HuH-7 (cell line): ENCODE measurements at regions not wholly inside any gene's neighbourhood (a gene's known extent, or its start where the extent isn't known, plus 50 kb on each side); places are given as distances from the start of the nearest gene placed in this dataset.

Experiments used
- DNase-seq: peaks from one replicate; pipeline ENCODE4 v3.0.0; 2011; ENCODE audit warnings: low spot score

GRCh38 chr5:167233507-167234220, 1057.8 kb upstream of the WWC1 start:
- DNase-seq = no peak

- DNase-seq = no peak
Measured at GRCh38 chr5:167241436-167242067, 1049.9 kb upstream of the WWC1 start.

DNA sequence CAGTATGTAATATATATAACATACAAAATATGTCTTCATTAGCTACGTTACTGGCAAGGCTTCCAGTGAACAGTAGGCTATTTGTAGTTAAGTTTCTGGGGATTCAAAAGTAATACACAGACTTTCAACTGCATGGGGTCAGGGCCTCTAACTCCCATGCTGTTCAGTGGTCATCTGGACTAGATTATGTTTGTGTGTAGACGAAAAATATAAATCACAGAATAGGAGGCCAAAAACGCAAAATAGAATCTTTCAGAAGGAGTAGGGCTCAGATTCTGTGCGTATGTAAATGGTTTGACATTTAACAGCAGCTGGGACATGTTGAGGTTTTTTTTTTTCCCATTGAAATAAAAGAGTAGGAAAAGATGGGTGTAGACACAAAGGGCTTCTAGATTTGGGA, 1048.7 kb upstream of the WWC1 start:
- DNase-seq = no peak

- no peak for DNase-seq
Measured at GRCh38 chr5:167243463-167243862, 1048.0 kb upstream of the WWC1 start.

DNA sequence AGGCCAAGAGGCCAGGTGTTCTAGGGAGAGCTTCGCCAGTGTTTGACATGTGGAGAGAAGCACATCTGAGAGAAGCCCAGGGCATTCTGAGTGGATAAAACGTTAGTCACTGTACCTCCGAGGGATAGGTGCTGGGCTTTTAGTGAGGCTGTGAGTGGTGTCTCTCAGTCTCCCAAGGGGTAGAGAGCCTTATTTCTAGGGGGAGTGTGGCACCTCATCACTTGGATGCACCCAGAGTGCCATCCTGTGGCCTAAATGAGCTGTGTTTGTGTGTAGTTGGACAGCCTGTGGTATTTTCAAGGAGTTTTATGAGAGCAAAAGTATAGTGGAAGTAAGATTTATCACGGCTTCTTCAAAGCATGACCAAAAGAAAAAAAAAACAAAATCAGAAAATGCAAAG, 1046.9 kb upstream of the WWC1 start:
- peak; percentile 6 for DNase-seq

DNA sequence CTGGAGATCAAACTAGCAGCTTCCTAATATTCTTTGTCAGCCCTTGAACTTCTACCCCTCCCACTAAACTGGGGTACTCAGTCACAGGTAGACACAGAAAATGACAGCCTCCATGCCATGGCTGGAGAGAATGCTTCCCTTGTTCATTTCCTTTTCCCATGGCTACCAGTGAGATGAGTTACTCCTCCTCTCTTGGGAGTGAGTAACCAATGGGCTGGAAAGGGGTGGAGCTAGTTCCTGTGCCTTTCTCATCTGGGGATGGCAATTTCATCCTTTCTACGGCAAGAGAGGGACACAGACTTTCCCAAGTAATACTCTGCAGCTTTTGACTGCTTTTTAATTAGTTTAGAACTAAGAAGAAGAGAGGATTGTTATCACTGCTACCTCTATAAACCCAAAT, 1045.6 kb upstream of the WWC1 start:
- no peak for DNase-seq

GRCh38 chr5:167247816-167248215, 1043.6 kb upstream of the WWC1 start:
- DNase-seq = no peak

DNA sequence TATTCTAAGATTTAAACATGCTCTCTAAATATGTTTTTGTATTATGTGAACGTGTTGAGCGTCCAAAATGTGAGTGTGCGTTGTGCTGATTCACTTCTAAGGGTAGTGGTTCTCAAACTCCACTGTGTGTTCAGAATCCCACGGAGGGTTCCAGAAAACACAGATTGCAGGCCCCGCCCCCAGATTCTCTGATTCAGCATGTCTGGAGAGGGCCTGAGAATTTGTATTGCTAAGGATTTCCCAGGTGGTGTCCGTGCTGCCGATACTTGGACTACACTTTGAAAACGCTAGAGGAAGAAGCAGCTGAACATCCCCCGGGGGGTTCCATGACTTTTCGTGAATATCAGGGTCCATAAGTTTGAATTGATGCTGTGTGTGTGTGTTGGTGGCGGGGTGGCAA, 1043.2 kb upstream of the WWC1 start:
- DNase-seq = no peak

DNA sequence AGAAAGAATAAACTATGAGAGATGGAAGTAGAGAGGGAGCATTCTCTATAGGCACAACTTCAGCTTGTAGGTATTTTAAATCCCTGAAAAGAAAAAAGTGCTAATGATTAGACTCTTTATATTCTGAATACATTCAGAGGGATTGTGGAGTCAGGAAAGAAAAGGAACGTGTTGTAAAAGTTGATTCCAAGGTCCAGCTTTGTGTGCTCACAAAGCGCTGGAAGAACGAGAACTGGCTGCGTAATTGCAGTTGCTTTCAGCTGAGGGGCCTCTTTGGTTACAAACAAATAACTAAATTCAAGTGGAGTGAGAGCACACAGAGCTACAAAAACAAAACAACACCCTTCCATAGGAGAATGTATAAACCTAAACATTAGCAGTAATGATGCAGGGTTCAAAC, 1040.4 kb upstream of the WWC1 start:
- no peak for DNase-seq

DNA sequence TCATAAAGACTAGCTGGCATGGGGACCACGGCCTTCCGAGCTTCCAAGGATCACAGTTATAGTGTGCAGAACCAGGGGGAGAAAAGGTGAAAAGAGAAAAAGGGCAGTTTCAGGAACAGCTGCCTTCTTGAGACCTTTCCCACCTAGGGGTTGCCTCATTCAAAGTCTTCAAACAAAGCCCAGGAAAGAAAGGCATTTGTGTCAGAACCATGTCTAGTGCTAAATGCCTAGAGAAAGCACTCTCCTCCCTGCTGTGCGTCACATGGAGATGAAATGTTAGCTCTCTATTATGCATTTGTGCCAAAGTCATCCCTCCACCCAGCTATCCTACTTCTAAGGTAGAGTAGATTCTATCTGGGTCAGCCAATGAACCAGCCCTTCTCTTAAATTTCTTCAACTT, 1037.3 kb upstream of the WWC1 start:
- DNase-seq = no peak

GRCh38 chr5:167255926-167256325, 1035.5 kb upstream of the WWC1 start:
- no peak for DNase-seq

- no peak for DNase-seq
Measured at GRCh38 chr5:167259806-167260205, 1031.6 kb upstream of the WWC1 start.

- peak; percentile 26 for DNase-seq
Measured at GRCh38 chr5:167261309-167262100, 1029.9 kb upstream of the WWC1 start.

GRCh38 chr5:167263185-167263584, 1028.3 kb upstream of the WWC1 start:
- no peak for DNase-seq

GRCh38 chr5:167264348-167264747, 1027.1 kb upstream of the WWC1 start:
- no peak for DNase-seq

- DNase-seq = no peak
Measured at GRCh38 chr5:167268337-167268736, 1023.1 kb upstream of the WWC1 start.

DNA sequence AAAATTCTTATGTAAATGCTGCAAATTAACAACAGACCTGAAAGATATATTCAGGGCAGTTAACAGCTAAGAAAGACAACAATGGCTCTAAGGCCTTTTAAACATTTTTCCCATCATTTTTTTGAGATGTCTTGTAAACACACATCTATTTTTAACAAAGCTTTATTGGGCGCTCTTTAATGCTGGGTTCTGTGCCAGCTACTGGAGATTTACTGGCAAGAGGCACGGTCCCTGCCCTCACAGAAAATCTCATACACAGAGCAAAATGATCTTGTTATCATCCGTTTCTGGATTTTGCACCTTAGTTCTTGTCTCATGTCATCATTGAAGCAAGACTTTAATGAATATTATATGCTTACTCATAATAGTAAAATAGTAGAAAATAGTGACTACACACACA, 1022.3 kb upstream of the WWC1 start:
- DNase-seq = no peak

DNA sequence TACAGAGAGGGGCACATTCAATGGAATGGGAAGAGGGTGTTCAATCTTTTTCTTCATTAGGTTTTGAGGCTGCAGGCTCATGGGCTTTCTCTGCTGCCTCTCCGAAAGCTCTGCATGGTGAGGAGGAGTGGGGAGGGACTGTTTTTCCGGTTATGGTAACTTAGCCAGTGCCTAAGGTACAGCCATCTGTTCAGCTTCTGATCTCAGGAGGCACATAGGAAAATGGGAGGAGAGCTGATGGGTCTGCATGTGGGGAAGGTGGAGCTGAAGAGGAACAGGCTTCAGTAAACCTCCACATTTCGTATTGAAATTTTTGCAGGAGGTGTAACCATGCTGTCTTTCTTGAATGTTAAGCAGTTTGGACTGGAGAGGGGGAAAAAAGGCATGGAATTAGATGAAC, 1020.4 kb upstream of the WWC1 start:
- DNase-seq = no peak

GRCh38 chr5:167271511-167271910, 1019.9 kb upstream of the WWC1 start:
- DNase-seq = no peak

- DNase-seq = no peak
Measured at GRCh38 chr5:167280111-167280510, 1011.3 kb upstream of the WWC1 start.

GRCh38 chr5:167281925-167282324, 1009.5 kb upstream of the WWC1 start:
- no peak for DNase-seq

DNA sequence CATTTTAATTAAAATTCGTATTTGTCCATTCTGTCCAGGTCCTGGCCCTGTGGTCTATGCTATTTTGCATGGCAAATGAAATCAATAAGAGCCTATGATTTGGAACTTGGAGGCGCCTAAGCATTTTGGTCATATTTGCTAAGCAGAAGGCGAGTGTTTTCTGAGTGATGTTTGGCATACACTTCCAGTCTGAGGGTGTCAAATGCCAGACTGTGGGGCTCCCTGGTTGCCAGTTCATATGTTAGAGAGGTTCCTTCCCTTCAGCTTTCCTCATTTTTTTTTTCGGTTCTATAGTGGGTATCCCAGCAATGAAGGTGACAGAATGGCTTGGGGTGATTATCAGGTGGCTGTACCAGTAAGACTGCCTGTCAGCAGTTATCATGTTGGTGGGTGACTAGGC, 1007.8 kb upstream of the WWC1 start:
- no peak for DNase-seq

GRCh38 chr5:167284222-167284890, 1007.1 kb upstream of the WWC1 start:
- DNase-seq = no peak
